Brain pericyte (primary cell): ENCODE measurements at regions not wholly inside any gene's neighbourhood (a gene's known extent, or its start where the extent isn't known, plus 50 kb on each side); places are given as distances from the start of the nearest gene placed in this dataset.
"Not testable (repeated sequence)": the region's sequence is repeated elsewhere in the genome, so short reads cannot be mapped to it uniquely, and the experiment has no call there.

Source experiments
- DNase-seq: peaks from one replicate; pipeline ENCODE4 v3.0.0-alpha.2; 2012; ENCODE audit warnings: low read depth, low spot score

- DNase-seq, result no peak
Observed at GRCh38 chr6:140007525-140007924, 633.1 kb upstream of the CITED2 start.

GRCh38 chr6:140003217-140003616 is 628.8 kb upstream of the CITED2 start:
- DNase-seq, result no peak

GRCh38 chr6:140002396-140003022 is 628.1 kb upstream of the CITED2 start:
- DNase-seq, result no peak

- DNase-seq, result no peak
Observed at GRCh38 chr6:140001821-140002341, 627.4 kb upstream of the CITED2 start.

- DNase-seq, result no peak
Observed at GRCh38 chr6:140001005-140001404, 626.6 kb upstream of the CITED2 start.

GRCh38 chr6:139999661-140000060 is 625.2 kb upstream of the CITED2 start:
- DNase-seq, result not testable (repeated sequence)

GRCh38 chr6:139998478-139998877 is 624.0 kb upstream of the CITED2 start:
- DNase-seq, result not testable (repeated sequence)

- DNase-seq, result no peak
Observed at GRCh38 chr6:139996253-139996834, 621.9 kb upstream of the CITED2 start.

GRCh38 chr6:139994998-139995397 is 620.5 kb upstream of the CITED2 start:
- DNase-seq, result no peak

GRCh38 chr6:139990856-139991465 is 616.5 kb upstream of the CITED2 start:
- DNase-seq, result no peak

GRCh38 chr6:139990026-139990686 is 615.7 kb upstream of the CITED2 start:
- no peak for DNase-seq

- no peak for DNase-seq
Observed at GRCh38 chr6:139988685-139989084, 614.2 kb upstream of the CITED2 start.

GRCh38 chr6:139987091-139987490 is 612.6 kb upstream of the CITED2 start:
- no peak for DNase-seq

GRCh38 chr6:139985236-139985815 is 610.9 kb upstream of the CITED2 start:
- no peak for DNase-seq

- DNase-seq, result no peak
Observed at GRCh38 chr6:139984317-139984716, 609.9 kb upstream of the CITED2 start.

GRCh38 chr6:139983555-139984276 is 609.3 kb upstream of the CITED2 start:
- no peak for DNase-seq

GRCh38 chr6:139982652-139983295 is 608.3 kb upstream of the CITED2 start:
- no peak for DNase-seq

GRCh38 chr6:139982195-139982594 is 607.7 kb upstream of the CITED2 start:
- DNase-seq, result no peak

- peak; percentile 77 for DNase-seq
Observed at GRCh38 chr6:139981768-139982181, 607.3 kb upstream of the CITED2 start.

- no peak for DNase-seq
Observed at GRCh38 chr6:139981066-139981624, 606.7 kb upstream of the CITED2 start.

GRCh38 chr6:139980631-139981030 is 606.2 kb upstream of the CITED2 start:
- DNase-seq, result peak; percentile 80
